H1 (cell line): ENCODE measurements at regions not wholly inside any gene's neighbourhood (a gene's known extent, or its start where the extent isn't known, plus 50 kb on each side); places are given as distances from the start of the nearest gene placed in this dataset.

Experiments
- CTCF ChIA-PET: fragments of 300-600 bp; sonication (Branson Sonifier 250); formaldehyde crosslinking; loops from one replicate; lab custom pipeline; 2021; ENCODE audit not compliant: partially characterized antibody; lab: Charles Lee
- POLR2A ChIA-PET: fragments of 300-600 bp; sonication (Branson Sonifier 250); formaldehyde crosslinking; loops from one replicate; lab custom pipeline; 2021; ENCODE audit warnings: inconsistent platforms; ENCODE audit not compliant: partially characterized antibody; lab: Charles Lee
- DNase-seq, 2 experiments: peaks; one replicate each; pipeline versions ENCODE4 v3.0.0 to v3.0.0-alpha.2; 2010 to 2022; ENCODE audit warnings: low spot score in 2 of 2, low read depth in 1 of 2, mixed read lengths in 1 of 2
- FAIRE-seq: peaks from 2 replicates; lab custom pipeline; 2011; peaks lifted over from hg19 to GRCh38; lab: Jason Lieb, UNC
- H2AFZ ChIP-seq: 2 replicates; pipeline ENCODE4 v1.8.1; 2012; ENCODE audit warnings: low read length, inconsistent platforms
- H2AK5ac ChIP-seq: 2 replicates; pipeline ENCODE4 v1.6.1; 2013; ENCODE audit warnings: low read depth, low read length
- H2BK120ac ChIP-seq: replicated peaks from 2 replicates; pipeline ENCODE3; 2013; ENCODE audit warnings: low read depth, low read length, inconsistent platforms
- H2BK12ac ChIP-seq: 2 replicates; pipeline ENCODE4 v1.6.1; 2013; ENCODE audit warnings: low read depth, low read length
- H2BK15ac ChIP-seq: 2 replicates; pipeline ENCODE4 v1.6.1; 2013; ENCODE audit warnings: low read length
- H2BK20ac ChIP-seq: 2 replicates; pipeline ENCODE4 v1.6.1; 2013; ENCODE audit warnings: low read length
- H2BK5ac ChIP-seq: 2 replicates; pipeline ENCODE4 v1.6.1; 2013; ENCODE audit warnings: low read depth, low read length
- H3K14ac ChIP-seq: 2 replicates; pipeline ENCODE4 v1.6.1; 2013; ENCODE audit warnings: inconsistent platforms; ENCODE audit not compliant: insufficient read length
- H3K18ac ChIP-seq: 2 replicates; pipeline ENCODE4 v1.6.1; 2013; ENCODE audit warnings: low read length; ENCODE audit errors: extremely low read depth
- H3K23ac ChIP-seq: 2 replicates; pipeline ENCODE4 v1.6.1; 2013; ENCODE audit warnings: inconsistent platforms; ENCODE audit not compliant: insufficient read length
- H3K23me2 ChIP-seq: 2 replicates; pipeline ENCODE4 v1.6.1; 2013; ENCODE audit warnings: low read depth, low read length
- H3K27ac ChIP-seq: 2 replicates; pipeline ENCODE4 v1.6.1; 2011; ENCODE audit warnings: low read depth, low read length, inconsistent platforms
- H3K27me3 ChIP-seq, 4 experiments: replicated peaks in 1 of 4; 1 replicate in 1 of 4; 2 replicates in 3 of 4; pipeline versions ENCODE4 v1.6.1 to v1.8.1; 2011 to 2013; ENCODE audit warnings: low read length in 3 of 4, mild to moderate bottlenecking in 3 of 4, inconsistent platforms in 2 of 4, mixed read lengths in 2 of 4, moderate library complexity in 1 of 4; ENCODE audit not compliant: control insufficient read depth in 3 of 4, insufficient read depth in 3 of 4; ENCODE audit errors: extremely low read depth in 1 of 4
- H3K36me3 ChIP-seq, 4 experiments: 2 replicates each; pipeline versions ENCODE4 v1.6.1 to v1.8.1; 2011 to 2013; ENCODE audit warnings: mild to moderate bottlenecking in 4 of 4, low read length in 3 of 4, moderate library complexity in 2 of 4, control low read depth in 1 of 4, inconsistent platforms in 1 of 4; ENCODE audit not compliant: insufficient read depth in 4 of 4, control insufficient read depth in 2 of 4
- H3K4ac ChIP-seq: replicated peaks from 2 replicates; pipeline ENCODE3; 2013; ENCODE audit warnings: low read length, low read depth, mixed read lengths, inconsistent platforms; ENCODE audit not compliant: insufficient read length
- H3K4me1 ChIP-seq, 4 experiments: replicated peaks in 1 of 4; 1 replicate in 1 of 4; 2 replicates in 3 of 4; pipeline versions ENCODE4 v1.6.1 to v1.8.1; 2011 to 2013; ENCODE audit warnings: low read length in 3 of 4, inconsistent platforms in 2 of 4, mixed read lengths in 1 of 4; ENCODE audit not compliant: insufficient read depth in 4 of 4, control insufficient read depth in 3 of 4
- H3K4me2 ChIP-seq, 2 experiments: 2 replicates each; pipeline versions ENCODE4 v1.6.1 to v1.8.1; 2011 to 2013; ENCODE audit warnings: low read depth in 2 of 2, low read length in 2 of 2, control low read depth in 1 of 2, inconsistent platforms in 1 of 2, mild to moderate bottlenecking in 1 of 2; ENCODE audit not compliant: insufficient read depth in 1 of 2
- H3K4me3 ChIP-seq, 4 experiments: fragments of 200-600, 300-600 bp in 1 of 4; sonication (generic), shearing (Covaris generic), sonication (Bioruptor Twin) in 1 of 4; 2 replicates each; pipeline versions ENCODE4 v1.5.1 to v1.8.1; 2011 to 2016; ENCODE audit warnings: low read length in 4 of 4, low read depth in 3 of 4, control low read depth in 2 of 4, inconsistent platforms in 2 of 4, mild to moderate bottlenecking in 2 of 4, mixed read lengths in 1 of 4, moderate library complexity in 1 of 4; ENCODE audit not compliant: insufficient read depth in 2 of 4; ENCODE audit errors: extremely low read depth in 1 of 4
- H3K56ac ChIP-seq: replicated peaks from 2 replicates; pipeline ENCODE3; 2013; ENCODE audit warnings: low read depth, mild to moderate bottlenecking, mixed read lengths, low read length, inconsistent platforms; ENCODE audit not compliant: insufficient read length
- H3K79me1 ChIP-seq: 2 replicates; pipeline ENCODE4 v1.6.1; 2013; ENCODE audit warnings: low read depth, low read length, control low read depth
- H3K79me2 ChIP-seq, 2 experiments: 2 replicates each; pipeline versions ENCODE4 v1.6.1 to v1.8.1; 2012 to 2013; ENCODE audit warnings: low read length in 2 of 2, mild to moderate bottlenecking in 2 of 2, inconsistent platforms in 1 of 2; ENCODE audit not compliant: insufficient read depth in 2 of 2, control insufficient read depth in 1 of 2
- H3K9ac ChIP-seq, 4 experiments: replicated peaks in 1 of 4; 1 replicate in 1 of 4; 2 replicates in 3 of 4; pipeline versions ENCODE4 v1.6.1 to v1.8.1; 2011 to 2013; ENCODE audit warnings: low read depth in 3 of 4, low read length in 3 of 4, control low read depth in 2 of 4, mild to moderate bottlenecking in 2 of 4, moderate library complexity in 2 of 4, inconsistent platforms in 1 of 4; ENCODE audit errors: extremely low read depth in 1 of 4
- H3K9me3 ChIP-seq, 2 experiments: 2 replicates each; pipeline versions ENCODE4 v1.6.1 to v1.8.1; 2012 to 2013; ENCODE audit warnings: mild to moderate bottlenecking in 2 of 2, moderate library complexity in 2 of 2, control low read depth in 1 of 2, inconsistent platforms in 1 of 2, low read depth in 1 of 2, low read length in 1 of 2, mixed read lengths in 1 of 2; ENCODE audit not compliant: insufficient read depth in 2 of 2
- H4K20me1 ChIP-seq, 2 experiments: replicated peaks in 1 of 2; 2 replicates each; pipeline versions ENCODE3 to v1.8.1; 2011 to 2013; ENCODE audit warnings: inconsistent platforms in 2 of 2, low read length in 2 of 2, mild to moderate bottlenecking in 1 of 2; ENCODE audit not compliant: insufficient read depth in 2 of 2, control insufficient read depth in 1 of 2
- H4K5ac ChIP-seq: 2 replicates; pipeline ENCODE4 v1.6.1; 2013; ENCODE audit warnings: low read length, low read depth, mixed read lengths, inconsistent platforms; ENCODE audit not compliant: insufficient read length
- H4K8ac ChIP-seq: 2 replicates; pipeline ENCODE4 v1.8.0; 2013; ENCODE audit warnings: mild to moderate bottlenecking, moderate library complexity, low read length, inconsistent platforms; ENCODE audit not compliant: insufficient read depth; ENCODE audit errors: extremely low read depth
- H4K91ac ChIP-seq: replicated peaks from 2 replicates; pipeline ENCODE3; 2013; ENCODE audit warnings: low read length, mixed read lengths, inconsistent platforms; ENCODE audit not compliant: insufficient read length
- CEBPB ChIP-seq: IDR thresholded peaks from 2 replicates; pipeline ENCODE4 v1.6.1; 2012; ENCODE audit warnings: low read depth, low read length
- JUN ChIP-seq: IDR thresholded peaks from 2 replicates; pipeline ENCODE4 v1.6.1; 2011; ENCODE audit warnings: low read depth, mild to moderate bottlenecking, improper control_type of control experiment, low read length
- POLR2A ChIP-seq, 2 experiments: IDR thresholded peaks; 1 replicate in 1 of 2; 2 replicates in 1 of 2; pipeline ENCODE4 v1.6.1; 2011; ENCODE audit warnings: low read depth in 2 of 2, low read length in 2 of 2, mild to moderate bottlenecking in 2 of 2; ENCODE audit errors: control extremely low read depth in 1 of 2
- TBP ChIP-seq: IDR thresholded peaks from 2 replicates; pipeline ENCODE4 v1.6.1; 2011; ENCODE audit warnings: low read depth, low read length, improper control_type of control experiment
- YY1 ChIP-seq: IDR thresholded peaks from 2 replicates; pipeline ENCODE4 v1.6.1; 2011; ENCODE audit warnings: low read depth, mild to moderate bottlenecking, low read length
- WGBS, 2 experiments: shearing (Covaris generic) in 1 of 2; methylation state at CpG; one replicate each; pipeline versions ENCODE4 v1.1.6 to v1.1.7; 2013 to 2015; ENCODE audit warnings: low lambda C conversion rate in 2 of 2, mixed read lengths in 2 of 2, inconsistent platforms in 1 of 2, low coverage in 1 of 2, missing lambda C conversion rate in 1 of 2; ENCODE audit not compliant: insufficient replicate concordance in 2 of 2, insufficient coverage in 1 of 2, insufficient read length in 1 of 2; ENCODE audit errors: extremely low coverage in 1 of 2, missing lambda C conversion rate in 1 of 2; 5-methylcytosine and 5-hydroxymethylcytosine counted together

DNA sequence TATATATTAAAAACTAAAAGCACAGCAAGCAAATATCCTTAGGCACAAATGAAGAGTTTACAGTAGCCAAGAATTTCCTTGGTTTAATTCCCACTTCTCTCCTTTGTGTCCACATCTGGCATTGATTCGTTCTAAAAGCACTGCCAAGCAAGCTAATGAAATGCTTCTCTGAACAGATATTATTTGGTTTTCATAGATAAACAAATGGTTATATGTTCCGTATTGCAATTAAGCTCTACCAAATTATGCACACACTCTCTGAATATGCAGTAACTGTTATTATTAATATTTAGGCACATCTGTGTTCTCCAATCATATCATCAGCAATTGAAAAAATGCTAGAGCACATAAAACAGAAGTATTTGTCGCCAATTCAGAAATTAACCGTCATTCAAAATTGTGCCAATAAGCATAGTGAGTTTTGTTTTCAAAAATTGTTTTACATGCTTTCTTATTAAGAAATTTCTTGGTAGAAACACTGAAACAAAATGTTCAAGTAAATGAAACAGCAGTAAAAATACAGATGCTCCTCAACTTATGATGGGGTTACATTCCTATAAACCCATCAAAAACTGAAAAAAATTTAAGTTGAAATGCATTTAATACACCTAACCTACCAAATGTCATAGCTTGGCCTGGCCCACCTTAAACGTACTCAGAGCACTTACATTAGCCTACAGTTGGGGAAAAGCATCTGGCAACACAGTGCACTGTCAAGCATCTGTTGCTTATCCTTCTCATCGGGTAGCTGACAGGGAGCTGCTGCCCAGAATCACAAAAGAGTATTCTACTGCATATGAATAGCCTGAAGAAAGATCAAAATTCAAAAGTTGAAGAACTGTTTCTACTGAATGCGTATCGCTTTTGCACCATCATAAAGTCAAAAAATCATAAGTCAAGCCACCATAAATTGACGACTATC, 2134.7 kb downstream of the PCDH9 start:
- H3K4me2 ChIP-seq, result no peak overlapping the region
- no peak overlapping the region for H4K8ac ChIP-seq
- H3K79me1 ChIP-seq, result no peaks in the 10 kb centered on the region
- no peak overlapping the region for H2BK15ac ChIP-seq
- no peaks in the 10 kb centered on the region for H4K20me1 ChIP-seq
- no peaks in the 10 kb centered on the region for H3K23me2 ChIP-seq
- FAIRE-seq (no peak), DNase-seq (no peak)
- 92% methylated on average over 9 of the region's 9 CpGs; no CpG with 5 or more reads in 1 of the 2 experiments for WGBS, 2 experiments
- no peak overlapping the region for H2BK5ac ChIP-seq
- no peak overlapping the region for H2BK120ac ChIP-seq
- no peaks in the 10 kb centered on the region for H3K4me1 ChIP-seq
- no peak overlapping the region for H3K56ac ChIP-seq
- no peaks in the 10 kb centered on the region for H3K9me3 ChIP-seq
- no peak overlapping the region for H2AFZ ChIP-seq
- no peak overlapping the region for H3K18ac ChIP-seq
- H4K5ac ChIP-seq, result no peak overlapping the region
- H2BK20ac ChIP-seq, result no peak overlapping the region
- ChIA-PET CTCF (interaction anchor here (0.7 kb wide), 1 partner anchor 1072 kb away, joined by 3 read pairs; no protein-coding TSS in a partner anchor), POLR2A (no interaction called here)
- no peak overlapping the region for H3K9ac ChIP-seq
- TF ChIP-seq POLR2A (IDR thresholded peaks at IDR 0.05; ENCODE audit: control extremely low read depth in 1 of 2, low read depth in 2 of 2, low read length in 2 of 2), result no peak
- no peak for TF ChIP-seq CEBPB
- TF ChIP-seq YY1, result no peak
- TF ChIP-seq TBP, result no peak
- TF ChIP-seq JUN, result no peak
- H2AK5ac ChIP-seq, result no peak overlapping the region
- no peak overlapping the region for H4K91ac ChIP-seq
- peaks cover 0 to 1% (median 0%) of the 10 kb centered on the region in 4 experiments; a peak in 1 of 7 replicates for H3K27me3 ChIP-seq
- no peaks in the 10 kb centered on the region for H3K36me3 ChIP-seq
- no peak overlapping the region for H3K27ac ChIP-seq
- no peak overlapping the region for H3K23ac ChIP-seq
- H2BK12ac ChIP-seq, result no peak overlapping the region
- no peaks in the 10 kb centered on the region for H3K79me2 ChIP-seq
- no peak overlapping the region for H3K14ac ChIP-seq
- no peak overlapping the region for H3K4me3 ChIP-seq
- H3K4ac ChIP-seq, result no peak overlapping the region
